ENCODE measurements at regions not wholly inside any gene's neighbourhood (a gene's known extent, or its start where the extent isn't known, plus 50 kb on each side); places are given as distances from the start of the nearest gene placed in this dataset.
"Not testable (repeated sequence)": the region's sequence is repeated elsewhere in the genome, so short reads cannot be mapped to it uniquely, and the experiment has no call there.

- DNase-seq (ENCODE audit: low read depth in 2 of 3, low spot score in 2 of 3), result not testable (repeated sequence)
Measured at GRCh38 chr17:64800987-64801386, 118.3 kb downstream of the LRRC37A3 start.

GRCh38 chr17:64800361-64800895, 118.8 kb downstream of the LRRC37A3 start:
- DNase-seq (ENCODE audit: low read depth in 2 of 3, low spot score in 2 of 3), result not testable (repeated sequence)

- DNase-seq (ENCODE audit: low read depth in 2 of 3, low spot score in 2 of 3), result not testable (repeated sequence)
Measured at GRCh38 chr17:64799543-64800188, 119.6 kb downstream of the LRRC37A3 start.

GRCh38 chr17:64798961-64799360, 120.3 kb downstream of the LRRC37A3 start:
- not testable (repeated sequence) for DNase-seq (ENCODE audit: low read depth in 2 of 3, low spot score in 2 of 3)

- DNase-seq (ENCODE audit: low read depth in 2 of 3, low spot score in 2 of 3), result peak in 2 of 3 donors; percentile 19 to 23
Measured at GRCh38 chr17:64798489-64798790, 120.8 kb downstream of the LRRC37A3 start.

- peak in 2 of 3 donors; percentile 18 for DNase-seq (ENCODE audit: low read depth in 2 of 3, low spot score in 2 of 3)
Measured at GRCh38 chr17:64797746-64798488, 121.4 kb downstream of the LRRC37A3 start.

GRCh38 chr17:64795342-64795741, 123.9 kb downstream of the LRRC37A3 start:
- not testable (repeated sequence) for DNase-seq (ENCODE audit: low read depth in 2 of 3, low spot score in 2 of 3)

GRCh38 chr17:64794548-64795274, 124.6 kb downstream of the LRRC37A3 start:
- DNase-seq (ENCODE audit: low read depth in 2 of 3, low spot score in 2 of 3), result not testable (repeated sequence)

GRCh38 chr17:64794113-64794512, 125.2 kb downstream of the LRRC37A3 start:
- not testable (repeated sequence) for DNase-seq (ENCODE audit: low read depth in 2 of 3, low spot score in 2 of 3)

GRCh38 chr17:64792793-64793575, 126.3 kb downstream of the LRRC37A3 start:
- peak in 2 of 3 donors; percentile 64 to 78 for DNase-seq (ENCODE audit: low read depth in 2 of 3, low spot score in 2 of 3)

- not testable (repeated sequence) for DNase-seq (ENCODE audit: low read depth in 2 of 3, low spot score in 2 of 3)
Measured at GRCh38 chr17:64792276-64792675, 127.0 kb downstream of the LRRC37A3 start.

GRCh38 chr17:64791691-64792090, 127.6 kb downstream of the LRRC37A3 start:
- DNase-seq (ENCODE audit: low read depth in 2 of 3, low spot score in 2 of 3), result not testable (repeated sequence)

GRCh38 chr17:64791226-64791625, 128.1 kb downstream of the LRRC37A3 start:
- not testable (repeated sequence) for DNase-seq (ENCODE audit: low read depth in 2 of 3, low spot score in 2 of 3)

GRCh38 chr17:64790690-64791089, 128.6 kb upstream of the SMURF2 start:
- not testable (repeated sequence) for DNase-seq (ENCODE audit: low read depth in 2 of 3, low spot score in 2 of 3)

GRCh38 chr17:64790193-64790592, 128.1 kb upstream of the SMURF2 start:
- DNase-seq (ENCODE audit: low read depth in 2 of 3, low spot score in 2 of 3), result not testable (repeated sequence)

- not testable (repeated sequence) for DNase-seq (ENCODE audit: low read depth in 2 of 3, low spot score in 2 of 3)
Measured at GRCh38 chr17:64789061-64789445, 126.9 kb upstream of the SMURF2 start.

- no peak for DNase-seq (ENCODE audit: low read depth in 2 of 3, low spot score in 2 of 3)
Measured at GRCh38 chr17:64788286-64789060, 126.4 kb upstream of the SMURF2 start.

- DNase-seq (ENCODE audit: low read depth in 2 of 3, low spot score in 2 of 3), result no peak
Measured at GRCh38 chr17:64787921-64788271, 125.8 kb upstream of the SMURF2 start.

- DNase-seq (ENCODE audit: low read depth in 2 of 3, low spot score in 2 of 3), result no peak
Measured at GRCh38 chr17:64787255-64787920, 125.3 kb upstream of the SMURF2 start.
